Loucy (cell line): ENCODE measurements at regions not wholly inside any gene's neighbourhood (a gene's known extent, or its start where the extent isn't known, plus 50 kb on each side); places are given as distances from the start of the nearest gene placed in this dataset.

Source experiments
- EZH2phosphoT487 ChIP-seq: fragments of 200-600 bp; IDR thresholded peaks from 2 replicates; pipeline ENCODE4 v1.6.1; 2018; ENCODE audit warnings: antibody characterized with exemption, mild to moderate bottlenecking, moderate library complexity, borderline replicate concordance
- TF ChIP-seq, protein P1 (sequence below): fragments of 200-600 bp; sonication (generic); conservative IDR thresholded peaks from 2 replicates; pipeline ENCODE4 v1.5.1; 2014; ENCODE audit warnings: mild to moderate bottlenecking, antibody characterized with exemption, low read length

DNA sequence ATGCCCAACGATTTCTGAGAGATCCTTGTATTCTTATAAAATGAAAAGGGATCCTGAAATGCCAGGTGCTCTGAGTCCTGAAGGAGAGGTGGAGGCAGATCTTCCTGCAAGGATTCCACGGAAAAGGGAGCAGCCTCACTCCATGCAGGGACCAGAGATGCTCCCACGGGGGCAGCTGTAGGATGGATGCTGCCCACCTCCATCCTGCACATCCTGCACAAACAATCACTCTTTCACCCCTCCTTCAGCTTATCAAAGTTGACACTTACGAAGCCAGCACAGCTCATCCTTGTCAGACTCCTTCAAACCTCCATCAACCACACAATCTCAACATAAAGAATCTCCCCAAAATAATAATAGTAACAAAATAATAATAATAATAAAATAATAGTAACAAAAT lies 119.1 kb downstream of the GGTLC2 start:
- TF ChIP-seq, protein P1, sequence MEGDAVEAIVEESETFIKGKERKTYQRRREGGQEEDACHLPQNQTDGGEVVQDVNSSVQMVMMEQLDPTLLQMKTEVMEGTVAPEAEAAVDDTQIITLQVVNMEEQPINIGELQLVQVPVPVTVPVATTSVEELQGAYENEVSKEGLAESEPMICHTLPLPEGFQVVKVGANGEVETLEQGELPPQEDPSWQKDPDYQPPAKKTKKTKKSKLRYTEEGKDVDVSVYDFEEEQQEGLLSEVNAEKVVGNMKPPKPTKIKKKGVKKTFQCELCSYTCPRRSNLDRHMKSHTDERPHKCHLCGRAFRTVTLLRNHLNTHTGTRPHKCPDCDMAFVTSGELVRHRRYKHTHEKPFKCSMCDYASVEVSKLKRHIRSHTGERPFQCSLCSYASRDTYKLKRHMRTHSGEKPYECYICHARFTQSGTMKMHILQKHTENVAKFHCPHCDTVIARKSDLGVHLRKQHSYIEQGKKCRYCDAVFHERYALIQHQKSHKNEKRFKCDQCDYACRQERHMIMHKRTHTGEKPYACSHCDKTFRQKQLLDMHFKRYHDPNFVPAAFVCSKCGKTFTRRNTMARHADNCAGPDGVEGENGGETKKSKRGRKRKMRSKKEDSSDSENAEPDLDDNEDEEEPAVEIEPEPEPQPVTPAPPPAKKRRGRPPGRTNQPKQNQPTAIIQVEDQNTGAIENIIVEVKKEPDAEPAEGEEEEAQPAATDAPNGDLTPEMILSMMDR = no peak
- TF ChIP-seq EZH2phosphoT487 = no peak
